ENCODE measurements at regions not wholly inside any gene's neighbourhood (a gene's known extent, or its start where the extent isn't known, plus 50 kb on each side); places are given as distances from the start of the nearest gene placed in this dataset.
"Not testable (repeated sequence)": the region's sequence is repeated elsewhere in the genome, so short reads cannot be mapped to it uniquely, and the experiment has no call there.

GRCh38 chr1:38730511-38731397, 128.8 kb downstream of the RRAGC start:
- intact Hi-C loops (cut with DNase I) = no loop called here
- Histone ChIP-seq H3K27ac (replicated peaks in 1 of 4) (no peak overlapping the region), H3K9me3 (no peaks in the 10 kb centered on the region), H3K27me3 (peaks cover 0 to 49% (median 0%) of the 10 kb centered on the region in 4 donors), H3K4me1 (peaks cover 0 to 15% (median 10%) of the 10 kb centered on the region in 4 donors), H3K4me3 (no peak overlapping the region), H3K36me3 (no peaks in the 10 kb centered on the region)
- no peak for DNase-seq (ENCODE audit: extremely low spot score)
- no peak for TF ChIP-seq POLR2AphosphoS5 (IDR thresholded peaks at IDR 0.05)
- TF ChIP-seq CTCF (IDR thresholded peaks at IDR 0.05) = no peak
- TF ChIP-seq EP300 (IDR thresholded peaks at IDR 0.05) = no peak
- TF ChIP-seq POLR2A (IDR thresholded peaks at IDR 0.05; ENCODE audit: low read depth) = no peak
- 75% methylated on average over 6 of the region's 6 CpGs for WGBS

GRCh38 chr1:38728585-38728908, 131.0 kb downstream of the RRAGC start:
- DNase-seq (ENCODE audit: extremely low spot score) = no peak
- intact Hi-C loops (cut with DNase I) = no loop called here
- 16% methylated on average over 1 of the region's 1 CpG for WGBS
- H3K27me3 ChIP-seq = peaks cover 0 to 58% (median 0%) of the 10 kb centered on the region in 4 donors
- peaks cover 0 to 15% (median 10%) of the 10 kb centered on the region in 4 donors for H3K4me1 ChIP-seq
- no peaks in the 10 kb centered on the region for H3K36me3 ChIP-seq
- no peak overlapping the region for H3K27ac ChIP-seq (replicated peaks in 1 of 4)
- no peak overlapping the region for H3K4me3 ChIP-seq
- H3K9me3 ChIP-seq = no peaks in the 10 kb centered on the region
- no peak for TF ChIP-seq POLR2AphosphoS5 (IDR thresholded peaks at IDR 0.05)
- no peak for TF ChIP-seq POLR2A (IDR thresholded peaks at IDR 0.05; ENCODE audit: low read depth)
- TF ChIP-seq EP300 (IDR thresholded peaks at IDR 0.05) = no peak
- no peak for TF ChIP-seq CTCF (IDR thresholded peaks at IDR 0.05)

GRCh38 chr1:38727684-38728584, 131.6 kb downstream of the RRAGC start:
- DNase-seq (ENCODE audit: extremely low spot score) = no peak
- H3K9me3 ChIP-seq = no peaks in the 10 kb centered on the region
- no peak overlapping the region for H3K4me3 ChIP-seq
- intact Hi-C loops (cut with DNase I) = no loop called here
- H3K36me3 ChIP-seq = no peaks in the 10 kb centered on the region
- H3K27me3 ChIP-seq = peaks cover 0 to 62% (median 0%) of the 10 kb centered on the region in 4 donors
- WGBS = 15% methylated on average over 20 of the region's 20 CpGs
- peaks cover 0 to 15% (median 10%) of the 10 kb centered on the region in 4 donors for H3K4me1 ChIP-seq
- TF ChIP-seq EP300 (IDR thresholded peaks at IDR 0.05) (no peak), POLR2AphosphoS5 (IDR thresholded peaks at IDR 0.05) (no peak), CTCF (IDR thresholded peaks at IDR 0.05) (no peak)
- no peak overlapping the region for H3K27ac ChIP-seq (replicated peaks in 1 of 4)

- H3K9me3 ChIP-seq; intact Hi-C loops (cut with DNase I); H3K36me3 ChIP-seq; H3K4me3 ChIP-seq; DNase-seq (ENCODE audit: extremely low spot score); H3K27ac ChIP-seq (replicated peaks in 1 of 4): not testable (repeated sequence)
- H3K4me1 ChIP-seq = peaks cover 0 to 15% (median 10%) of the 10 kb centered on the region in 4 donors
- peaks cover 0 to 69% (median 0%) of the 10 kb centered on the region in 4 donors for H3K27me3 ChIP-seq
- 83% methylated on average over 8 of the region's 8 CpGs for WGBS
Measured at GRCh38 chr1:38725321-38725961, 134.1 kb downstream of the RRAGC start.
